ENCODE measurements at regions not wholly inside any gene's neighbourhood (a gene's known extent, or its start where the extent isn't known, plus 50 kb on each side); places are given as distances from the start of the nearest gene placed in this dataset.

- Mint-ChIP-seq H3K9me3 (peaks cover 1% of the 10 kb centered on the region), H3K4me3 (no peak overlapping the region), H3K27me3 (peaks cover 16% of the 10 kb centered on the region), H3K27ac (no peak overlapping the region), H3K36me3 (no peaks in the 10 kb centered on the region), H3K4me1 (ENCODE audit: unreplicated experiment) (peaks cover 3% of the 10 kb centered on the region)
- no peak for TF ChIP-seq CTCF (conservative IDR thresholded peaks at IDR 0.05)
- peak; percentile 42 for DNase-seq (ENCODE audit: extremely low spot score, unreplicated experiment)
These were observed 206.6 kb downstream of the DLL1 start for GRCh38 chr6:170084166-170084730.

GRCh38 chr6:170083236-170084051, 207.4 kb downstream of the DLL1 start:
- peak; percentile 61 for DNase-seq (ENCODE audit: extremely low spot score, unreplicated experiment)
- Mint-ChIP-seq H3K27ac (no peak overlapping the region), H3K4me1 (ENCODE audit: unreplicated experiment) (peaks cover 3% of the 10 kb centered on the region), H3K9me3 (peaks cover 5% of the 10 kb centered on the region), H3K36me3 (no peaks in the 10 kb centered on the region), H3K4me3 (no peak overlapping the region), H3K27me3 (peaks cover 19% of the 10 kb centered on the region)
- no peak for TF ChIP-seq CTCF (conservative IDR thresholded peaks at IDR 0.05)

GRCh38 chr6:170082531-170083187, 208.2 kb downstream of the DLL1 start:
- peak; percentile 50 for DNase-seq (ENCODE audit: extremely low spot score, unreplicated experiment)
- peaks cover 3% of the 10 kb centered on the region for H3K4me1 Mint-ChIP-seq (ENCODE audit: unreplicated experiment)
- H3K9me3 Mint-ChIP-seq = peaks cover 5% of the 10 kb centered on the region
- H3K4me3 Mint-ChIP-seq = no peak overlapping the region
- no peak for TF ChIP-seq CTCF (conservative IDR thresholded peaks at IDR 0.05)
- no peak overlapping the region for H3K27ac Mint-ChIP-seq
- peaks cover 19% of the 10 kb centered on the region for H3K27me3 Mint-ChIP-seq
- H3K36me3 Mint-ChIP-seq = no peaks in the 10 kb centered on the region

GRCh38 chr6:170082067-170082466, 208.8 kb downstream of the DLL1 start:
- no peak for TF ChIP-seq CTCF (conservative IDR thresholded peaks at IDR 0.05)
- H3K27me3 Mint-ChIP-seq = peaks cover 22% of the 10 kb centered on the region
- DNase-seq (ENCODE audit: extremely low spot score, unreplicated experiment) = peak; percentile 43
- peaks cover 5% of the 10 kb centered on the region for H3K9me3 Mint-ChIP-seq
- H3K27ac Mint-ChIP-seq = no peak overlapping the region
- peaks cover 3% of the 10 kb centered on the region for H3K4me1 Mint-ChIP-seq (ENCODE audit: unreplicated experiment)
- no peaks in the 10 kb centered on the region for H3K36me3 Mint-ChIP-seq
- no peak overlapping the region for H3K4me3 Mint-ChIP-seq

- Mint-ChIP-seq H3K27me3 (peaks cover 22% of the 10 kb centered on the region), H3K4me1 (ENCODE audit: unreplicated experiment) (peaks cover 3% of the 10 kb centered on the region), H3K27ac (no peak overlapping the region), H3K9me3 (peaks cover 5% of the 10 kb centered on the region), H3K36me3 (no peaks in the 10 kb centered on the region), H3K4me3 (no peak overlapping the region)
- peak; percentile 32 for DNase-seq (ENCODE audit: extremely low spot score, unreplicated experiment)
- no peak for TF ChIP-seq CTCF (conservative IDR thresholded peaks at IDR 0.05)
These were observed 209.3 kb downstream of the DLL1 start for GRCh38 chr6:170081556-170081955.

Measured in type B pancreatic cell (in vitro differentiated cells).